Inferior parietal cortex (tissue), 1 donor: ENCODE measurements at regions not wholly inside any gene's neighbourhood (a gene's known extent, or its start where the extent isn't known, plus 50 kb on each side); places are given as distances from the start of the nearest gene placed in this dataset.

Experiments
- DNase-seq: peaks from one replicate; pipeline ENCODE4 v3.0.0-alpha.2; 2016; ENCODE audit errors: extremely low spot score

DNA sequence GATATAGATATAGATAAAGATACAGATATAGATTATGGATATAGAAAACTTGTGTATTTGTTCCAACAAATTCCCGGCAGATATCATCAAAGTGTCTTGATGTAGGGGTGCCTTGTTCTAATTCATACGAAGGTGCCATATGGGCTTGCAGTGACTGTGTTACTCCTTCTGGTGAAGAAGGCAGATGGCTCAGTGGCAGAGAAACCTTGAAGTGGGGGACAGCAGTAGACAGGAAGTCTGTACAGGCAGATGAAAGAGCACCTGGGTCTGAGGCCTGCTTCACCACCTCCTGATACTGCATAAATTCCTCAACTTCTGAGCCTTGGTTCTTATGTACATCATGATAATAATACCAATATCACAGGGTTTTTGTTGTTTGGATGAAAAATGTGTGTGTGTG lies 179.5 kb upstream of the GATB start:
- no peak for DNase-seq

DNA sequence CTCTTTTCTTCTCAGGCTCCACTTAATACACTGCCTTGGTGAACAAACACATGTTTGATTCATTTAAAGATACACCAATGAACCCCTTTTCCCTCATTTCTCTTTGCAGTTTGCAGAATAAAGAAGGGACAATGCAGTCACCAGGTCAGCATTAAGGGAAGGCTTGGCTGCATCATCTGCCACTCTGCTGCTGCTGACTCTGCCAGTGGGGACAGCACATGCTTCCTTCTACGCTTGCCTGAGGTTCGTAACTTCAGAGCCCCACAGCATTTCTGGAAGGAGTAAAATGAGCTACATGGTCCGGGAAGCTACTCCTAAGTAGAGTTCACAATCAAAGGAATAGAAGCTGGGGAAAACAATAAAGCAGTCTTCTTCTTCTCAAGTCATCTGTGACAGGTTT lies 178.9 kb upstream of the GATB start:
- no peak for DNase-seq

- DNase-seq, result no peak
Observed at GRCh38 chr4:151935411-151935810, 174.6 kb upstream of the GATB start.

DNA sequence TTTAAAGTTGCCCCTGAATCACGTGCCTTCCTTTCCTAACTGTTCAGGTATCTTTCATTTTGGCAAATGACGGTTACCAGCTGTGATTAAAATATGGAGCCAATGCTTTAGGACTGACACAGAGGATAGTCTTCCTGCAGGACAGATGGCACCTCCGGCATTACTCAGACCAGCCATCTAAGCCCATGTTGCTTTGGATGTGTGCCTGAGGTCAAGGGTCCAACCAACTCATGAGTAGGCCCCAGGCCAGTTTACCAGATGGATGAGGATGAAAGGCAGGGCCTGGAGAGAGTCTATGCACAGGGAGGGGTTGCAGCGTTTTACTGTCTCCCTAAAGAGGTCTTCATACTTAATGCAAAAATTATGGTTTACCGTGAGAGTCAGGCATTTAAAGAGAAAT lies 174.0 kb upstream of the GATB start:
- no peak for DNase-seq

- no peak for DNase-seq
Observed at GRCh38 chr4:151933122-151933827, 172.5 kb upstream of the GATB start.

DNA sequence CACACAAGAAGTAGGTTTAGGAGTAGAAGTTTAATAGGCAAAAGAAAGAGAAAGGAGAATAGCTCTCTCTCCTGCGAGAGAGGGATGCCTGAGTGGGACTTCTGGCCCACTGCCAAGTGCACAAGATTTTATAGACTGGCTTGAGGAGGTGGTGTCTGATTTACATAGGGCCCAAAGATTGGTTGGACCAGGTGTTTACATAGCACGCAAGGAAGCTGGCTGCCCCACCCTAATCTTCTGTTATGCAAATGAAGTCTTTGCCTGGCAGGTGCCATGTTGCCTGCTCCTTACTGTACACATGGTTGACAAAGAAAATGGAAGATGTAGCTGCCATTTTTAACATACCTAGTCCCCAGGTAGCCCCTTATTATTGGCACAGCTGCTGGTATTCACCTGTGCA lies 170.8 kb upstream of the GATB start:
- no peak for DNase-seq

DNA sequence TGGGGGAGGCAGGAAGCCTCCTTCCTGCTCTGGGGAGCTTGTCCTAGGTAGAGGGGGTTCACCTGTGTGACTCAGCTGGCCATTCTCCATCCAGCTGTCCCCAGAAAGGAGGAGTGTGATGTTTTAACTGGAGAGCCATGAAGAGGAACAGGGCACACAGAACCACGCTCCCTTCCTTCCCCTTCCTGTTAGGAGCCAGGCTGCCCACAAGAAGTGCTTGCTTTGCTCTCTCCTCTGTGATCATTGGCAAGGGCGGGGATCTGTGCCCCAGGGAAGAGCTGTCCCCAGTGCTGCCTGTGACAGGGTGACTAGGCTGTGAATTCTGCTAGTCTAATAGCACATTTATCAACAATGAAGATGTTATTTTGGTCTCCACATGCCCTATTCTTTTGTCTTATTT lies 169.6 kb upstream of the GATB start:
- DNase-seq, result no peak

DNA sequence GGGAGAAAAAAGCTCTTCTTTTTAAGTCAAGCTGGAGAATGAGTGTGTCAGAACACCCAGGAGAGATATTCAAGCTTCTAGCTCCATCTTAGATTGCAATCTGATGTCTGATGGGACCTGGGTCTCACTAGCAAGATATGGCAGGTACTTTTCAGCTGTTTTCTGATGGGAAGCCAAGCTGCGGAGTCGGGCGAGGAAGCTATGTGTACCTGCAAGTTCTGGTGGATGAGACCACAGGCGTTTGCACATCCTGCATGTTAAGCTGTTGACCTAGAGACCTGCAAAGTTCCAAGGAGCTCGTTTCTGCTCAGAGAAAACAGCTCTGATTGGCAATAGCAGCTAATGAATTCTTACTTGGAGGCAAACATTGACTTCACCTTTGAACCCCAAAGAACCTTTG lies 167.3 kb upstream of the GATB start:
- no peak for DNase-seq

DNA sequence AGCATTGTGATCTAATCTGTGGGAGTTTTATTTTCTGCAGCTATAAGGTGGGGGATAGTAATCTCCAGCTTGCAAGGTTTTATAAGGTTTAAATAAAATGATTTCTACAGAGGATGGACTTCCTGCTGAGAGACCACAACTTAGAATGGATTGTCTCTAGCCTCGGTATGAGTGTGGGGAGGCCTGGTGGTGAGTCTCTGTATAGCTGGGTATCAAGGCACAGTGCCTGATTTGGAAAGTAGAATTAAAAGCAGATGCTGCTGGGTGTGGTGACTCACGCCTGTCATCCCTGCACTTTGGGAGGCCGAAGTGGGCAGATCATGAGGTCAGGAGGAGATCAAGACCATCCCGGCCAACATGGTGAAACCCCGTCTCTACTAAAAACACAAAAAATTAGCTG lies 162.0 kb upstream of the GATB start:
- no peak for DNase-seq

- no peak for DNase-seq
Observed at GRCh38 chr4:151922306-151922705, 161.5 kb upstream of the GATB start.

- DNase-seq, result no peak
Observed at GRCh38 chr4:151921811-151922210, 161.0 kb upstream of the GATB start.

GRCh38 chr4:151921386-151921785 lies 160.6 kb upstream of the GATB start:
- no peak for DNase-seq

DNA sequence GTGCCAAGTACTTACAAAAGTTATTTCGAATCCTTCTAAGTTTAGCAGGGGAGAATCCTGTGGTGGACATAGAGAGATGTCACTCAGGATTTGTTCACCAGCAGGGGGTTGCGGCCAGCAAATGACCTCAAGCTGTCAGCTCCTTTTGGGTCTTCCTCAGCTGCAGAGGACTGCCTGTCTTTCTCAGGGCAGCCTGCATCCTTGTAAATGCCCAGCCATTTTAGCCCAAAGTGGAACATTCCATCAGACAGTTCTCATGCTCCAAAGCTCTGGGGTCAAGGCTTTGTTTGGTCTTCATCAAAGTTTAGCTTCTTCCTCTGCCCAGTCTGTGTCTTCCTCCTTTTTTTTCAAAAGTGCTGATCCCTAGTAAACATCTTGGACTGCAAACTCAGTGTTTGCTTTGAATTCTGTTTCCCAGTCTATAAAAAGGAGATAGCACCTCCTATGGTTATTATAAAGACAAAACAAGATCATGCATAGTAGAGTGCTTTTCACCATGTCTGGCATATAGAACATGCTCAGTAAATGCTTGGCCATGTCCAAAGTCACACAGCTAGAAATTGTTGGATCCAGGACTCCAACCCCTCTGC lies 156.4 kb upstream of the GATB start:
- no peak for DNase-seq

GRCh38 chr4:151912632-151913031 lies 151.8 kb upstream of the GATB start:
- no peak for DNase-seq

- DNase-seq, result no peak
Observed at GRCh38 chr4:151911970-151912369, 151.2 kb upstream of the GATB start.

GRCh38 chr4:151908734-151909497 lies 148.1 kb upstream of the GATB start:
- no peak for DNase-seq

DNA sequence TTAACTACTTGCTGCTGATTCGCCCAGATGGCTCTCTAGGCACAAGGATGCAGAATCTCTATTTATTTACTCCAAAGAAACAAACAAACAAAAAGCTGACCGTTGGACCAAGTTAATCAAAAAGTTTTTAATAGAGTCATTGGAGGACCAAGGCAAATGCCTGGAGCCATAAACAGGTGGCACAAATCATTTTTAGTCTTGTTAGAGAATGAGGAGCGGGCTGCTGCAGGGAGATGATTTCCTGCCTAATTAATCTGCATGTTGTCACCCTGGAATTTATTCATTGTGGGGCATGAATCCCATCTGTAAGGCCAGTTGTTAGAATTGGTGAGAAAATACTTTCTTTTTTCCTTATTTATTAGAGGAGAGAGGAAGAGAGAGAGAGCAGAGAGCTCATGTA lies 147.4 kb upstream of the GATB start:
- DNase-seq, result no peak

DNA sequence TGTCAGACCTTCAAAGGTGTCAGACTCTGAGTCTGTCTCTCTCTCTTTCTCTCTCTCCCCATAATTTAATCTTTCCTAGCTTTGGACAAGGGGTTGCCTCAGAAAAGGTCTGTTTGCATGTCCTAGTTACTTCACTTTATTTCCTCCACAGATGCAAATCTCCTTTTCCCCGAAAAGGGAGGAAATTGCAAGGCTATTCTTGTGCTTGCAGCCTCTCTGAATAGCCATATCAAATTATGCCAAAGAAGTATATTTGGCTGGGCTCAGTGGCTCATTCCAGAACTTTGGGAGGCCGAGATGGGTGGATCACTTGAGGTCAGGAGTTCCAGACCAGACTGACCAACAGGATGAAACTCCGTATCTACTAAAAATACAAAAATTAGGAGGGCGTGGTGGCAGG lies 145.6 kb upstream of the GATB start:
- DNase-seq, result no peak

DNA sequence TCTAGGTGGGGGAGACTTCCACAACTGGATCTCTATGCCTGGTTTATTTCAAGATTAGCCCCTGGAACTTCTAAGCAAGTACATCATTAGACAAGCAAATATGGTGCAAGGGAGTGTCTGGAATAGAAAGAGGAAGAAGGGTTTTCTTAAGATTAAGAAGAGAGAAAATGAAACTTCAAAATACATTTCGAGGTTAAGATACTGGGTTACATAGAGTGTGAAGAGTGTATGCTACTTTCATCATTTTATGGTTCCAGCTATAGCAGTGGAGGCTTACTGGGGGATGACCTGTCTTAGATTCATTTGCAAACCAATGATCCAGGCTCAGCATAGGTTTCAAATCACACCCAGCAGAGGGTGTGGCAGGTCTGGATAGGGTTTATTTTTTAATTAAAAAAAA lies 144.4 kb upstream of the GATB start:
- DNase-seq, result no peak

GRCh38 chr4:151901631-151902030 lies 140.8 kb upstream of the GATB start:
- no peak for DNase-seq

DNA sequence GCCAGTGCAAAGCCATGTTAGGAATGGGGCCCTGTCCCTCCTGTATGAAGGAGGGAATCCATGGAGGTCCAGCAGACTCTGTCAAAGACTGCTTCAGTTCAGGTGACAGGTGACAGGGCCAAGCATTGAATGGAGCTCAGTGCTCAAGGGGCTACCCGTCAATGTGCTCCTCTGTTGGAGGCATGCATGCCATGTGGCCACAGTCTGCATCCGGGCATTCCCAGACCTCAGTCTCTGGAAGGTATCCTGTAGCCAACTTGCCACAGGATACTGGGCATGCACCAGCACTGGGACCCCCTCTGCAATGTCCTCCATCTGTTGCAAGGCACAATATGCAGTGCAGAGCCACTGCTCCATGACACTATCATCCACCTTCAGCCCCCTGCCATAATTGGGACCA lies 136.1 kb upstream of the GATB start:
- no peak for DNase-seq

DNA sequence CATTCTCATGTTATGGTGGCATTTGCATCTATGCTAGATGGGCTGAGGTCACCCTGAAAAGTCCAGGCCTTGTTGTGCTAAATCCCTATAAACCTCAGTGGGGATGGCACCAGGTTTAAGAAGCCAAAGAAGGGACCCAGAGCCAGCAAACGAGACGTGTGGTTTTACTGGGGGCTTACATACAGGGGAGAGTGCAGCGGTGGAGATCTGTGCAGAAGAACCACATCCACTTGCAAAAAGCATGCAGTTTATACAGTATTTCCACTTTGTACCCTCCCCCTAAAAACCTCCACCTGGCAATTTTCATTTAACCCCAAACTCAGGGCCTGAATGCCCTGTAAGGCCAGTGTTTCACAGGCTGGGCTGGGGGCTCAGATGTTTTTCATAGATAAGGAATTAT lies 134.9 kb upstream of the GATB start:
- DNase-seq, result no peak

DNA sequence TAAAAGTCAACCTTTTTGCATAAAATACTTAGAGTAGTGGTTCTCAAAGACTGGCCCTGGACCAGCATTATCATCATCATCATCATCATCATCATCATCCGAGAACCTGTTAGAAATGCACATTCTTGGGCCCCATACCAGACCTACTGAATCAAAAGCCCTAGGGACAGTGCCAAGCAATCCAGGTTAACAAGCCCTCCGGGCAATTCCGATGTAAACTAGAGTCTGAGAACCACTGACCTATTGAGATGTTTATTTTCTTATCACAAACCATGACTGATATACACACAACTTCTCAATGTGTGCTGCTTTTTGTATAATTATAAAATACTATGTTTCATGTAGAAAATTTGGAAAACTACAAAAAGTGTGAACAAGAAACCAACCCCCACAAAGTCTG lies 133.4 kb upstream of the GATB start:
- DNase-seq, result no peak
